Neural progenitor cell (in vitro differentiated cells): ENCODE measurements at regions not wholly inside any gene's neighbourhood (a gene's known extent, or its start where the extent isn't known, plus 50 kb on each side); places are given as distances from the start of the nearest gene placed in this dataset.
"Not testable (repeated sequence)": the region's sequence is repeated elsewhere in the genome, so short reads cannot be mapped to it uniquely, and the experiment has no call there.

Experiments used
- EZH2 ChIP-seq: fragments of 200-600 bp; sonication (generic); IDR thresholded peaks from 2 replicates; pipeline ENCODE4 v1.6.1; 2017; ENCODE audit warnings: antibody characterized with exemption, mild to moderate bottlenecking, moderate library complexity
- EZH2phosphoT487 ChIP-seq: fragments of 200-600 bp; sonication (generic); IDR thresholded peaks from 2 replicates; pipeline ENCODE4 v1.6.1; 2017; ENCODE audit warnings: antibody characterized with exemption
- TF ChIP-seq, protein P1 (sequence below): fragments of 200-600 bp; sonication (generic); IDR thresholded peaks from 2 replicates; pipeline ENCODE4 v1.5.1; 2017; ENCODE audit warnings: antibody characterized with exemption, mild to moderate bottlenecking

DNA sequence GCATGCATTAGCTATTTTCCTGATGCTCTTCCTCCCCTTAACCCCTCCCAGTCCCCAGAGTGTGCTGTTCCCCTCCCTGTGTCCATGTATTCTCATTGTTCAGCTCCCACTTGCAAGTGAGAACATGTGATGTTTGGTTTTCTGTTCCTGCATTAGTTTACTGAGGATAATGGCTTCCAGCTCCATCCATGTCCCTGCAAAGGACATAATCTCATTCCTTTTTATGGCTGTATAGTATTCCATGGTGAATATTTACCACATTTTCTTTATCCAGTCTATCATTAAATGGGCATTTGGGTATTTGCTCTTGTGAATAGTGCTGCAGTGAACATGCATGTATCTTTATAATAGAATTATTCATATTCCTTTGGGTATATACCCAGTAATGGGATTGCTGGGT, 109.7 kb upstream of the NEDD4L start:
- TF ChIP-seq, protein P1, sequence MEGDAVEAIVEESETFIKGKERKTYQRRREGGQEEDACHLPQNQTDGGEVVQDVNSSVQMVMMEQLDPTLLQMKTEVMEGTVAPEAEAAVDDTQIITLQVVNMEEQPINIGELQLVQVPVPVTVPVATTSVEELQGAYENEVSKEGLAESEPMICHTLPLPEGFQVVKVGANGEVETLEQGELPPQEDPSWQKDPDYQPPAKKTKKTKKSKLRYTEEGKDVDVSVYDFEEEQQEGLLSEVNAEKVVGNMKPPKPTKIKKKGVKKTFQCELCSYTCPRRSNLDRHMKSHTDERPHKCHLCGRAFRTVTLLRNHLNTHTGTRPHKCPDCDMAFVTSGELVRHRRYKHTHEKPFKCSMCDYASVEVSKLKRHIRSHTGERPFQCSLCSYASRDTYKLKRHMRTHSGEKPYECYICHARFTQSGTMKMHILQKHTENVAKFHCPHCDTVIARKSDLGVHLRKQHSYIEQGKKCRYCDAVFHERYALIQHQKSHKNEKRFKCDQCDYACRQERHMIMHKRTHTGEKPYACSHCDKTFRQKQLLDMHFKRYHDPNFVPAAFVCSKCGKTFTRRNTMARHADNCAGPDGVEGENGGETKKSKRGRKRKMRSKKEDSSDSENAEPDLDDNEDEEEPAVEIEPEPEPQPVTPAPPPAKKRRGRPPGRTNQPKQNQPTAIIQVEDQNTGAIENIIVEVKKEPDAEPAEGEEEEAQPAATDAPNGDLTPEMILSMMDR = not testable (repeated sequence)
- TF ChIP-seq EZH2phosphoT487, EZH2: not testable (repeated sequence)
